ENCODE measurements at regions not wholly inside any gene's neighbourhood (a gene's known extent, or its start where the extent isn't known, plus 50 kb on each side); places are given as distances from the start of the nearest gene placed in this dataset.

DNA sequence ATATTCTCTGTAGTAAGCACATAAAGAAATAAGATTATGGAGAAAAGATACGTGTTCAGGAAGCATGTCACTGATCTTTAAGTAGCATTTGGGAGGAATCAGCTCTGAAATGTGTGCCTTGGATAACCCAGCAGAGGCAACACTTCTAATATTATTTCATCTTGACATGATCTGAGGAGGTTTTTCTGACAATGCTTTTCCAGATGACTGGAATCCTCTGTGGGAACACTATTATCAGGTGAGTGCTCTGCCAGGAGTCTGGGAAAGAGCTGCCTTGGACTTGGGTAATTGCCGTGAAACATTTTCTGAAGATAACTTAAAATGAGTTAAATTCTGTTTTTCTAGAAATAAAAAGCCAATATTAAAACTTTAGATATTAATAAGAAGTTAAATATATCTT, 78.2 kb upstream of the QRFPR start:
- no peak for TF ChIP-seq SIN3A (IDR thresholded peaks at IDR 0.05; ENCODE audit: borderline replicate concordance, low read depth, low read length)
- TF ChIP-seq, protein P1, sequence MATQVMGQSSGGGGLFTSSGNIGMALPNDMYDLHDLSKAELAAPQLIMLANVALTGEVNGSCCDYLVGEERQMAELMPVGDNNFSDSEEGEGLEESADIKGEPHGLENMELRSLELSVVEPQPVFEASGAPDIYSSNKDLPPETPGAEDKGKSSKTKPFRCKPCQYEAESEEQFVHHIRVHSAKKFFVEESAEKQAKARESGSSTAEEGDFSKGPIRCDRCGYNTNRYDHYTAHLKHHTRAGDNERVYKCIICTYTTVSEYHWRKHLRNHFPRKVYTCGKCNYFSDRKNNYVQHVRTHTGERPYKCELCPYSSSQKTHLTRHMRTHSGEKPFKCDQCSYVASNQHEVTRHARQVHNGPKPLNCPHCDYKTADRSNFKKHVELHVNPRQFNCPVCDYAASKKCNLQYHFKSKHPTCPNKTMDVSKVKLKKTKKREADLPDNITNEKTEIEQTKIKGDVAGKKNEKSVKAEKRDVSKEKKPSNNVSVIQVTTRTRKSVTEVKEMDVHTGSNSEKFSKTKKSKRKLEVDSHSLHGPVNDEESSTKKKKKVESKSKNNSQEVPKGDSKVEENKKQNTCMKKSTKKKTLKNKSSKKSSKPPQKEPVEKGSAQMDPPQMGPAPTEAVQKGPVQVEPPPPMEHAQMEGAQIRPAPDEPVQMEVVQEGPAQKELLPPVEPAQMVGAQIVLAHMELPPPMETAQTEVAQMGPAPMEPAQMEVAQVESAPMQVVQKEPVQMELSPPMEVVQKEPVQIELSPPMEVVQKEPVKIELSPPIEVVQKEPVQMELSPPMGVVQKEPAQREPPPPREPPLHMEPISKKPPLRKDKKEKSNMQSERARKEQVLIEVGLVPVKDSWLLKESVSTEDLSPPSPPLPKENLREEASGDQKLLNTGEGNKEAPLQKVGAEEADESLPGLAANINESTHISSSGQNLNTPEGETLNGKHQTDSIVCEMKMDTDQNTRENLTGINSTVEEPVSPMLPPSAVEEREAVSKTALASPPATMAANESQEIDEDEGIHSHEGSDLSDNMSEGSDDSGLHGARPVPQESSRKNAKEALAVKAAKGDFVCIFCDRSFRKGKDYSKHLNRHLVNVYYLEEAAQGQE (IDR thresholded peaks at IDR 0.05; ENCODE audit: low read depth, low read length): no peak
